CD14-positive monocyte (primary cell): ENCODE measurements at regions not wholly inside any gene's neighbourhood (a gene's known extent, or its start where the extent isn't known, plus 50 kb on each side); places are given as distances from the start of the nearest gene placed in this dataset.

ENCODE experiments used
- DNase-seq, 3 donors: peaks; one replicate each; pipeline ENCODE4 v3.0.0-alpha.2; 2011 to 2022
- H2AFZ ChIP-seq: 2 replicates; pipeline ENCODE4 v1.6.0; 2012; ENCODE audit warnings: mild to moderate bottlenecking, low read depth, low read length, inconsistent platforms; ENCODE audit not compliant: insufficient read depth, poor library complexity, severe bottlenecking
- H3K27ac ChIP-seq, 2 donors: 1 replicate in 1 of 2; 2 replicates in 1 of 2; pipeline ENCODE4 v1.5.1; 2012 to 2013; ENCODE audit warnings: low read length in 2 of 2, control low read depth in 1 of 2, inconsistent platforms in 1 of 2, low read depth in 1 of 2, mild to moderate bottlenecking in 1 of 2
- H3K27me3 ChIP-seq, 2 donors: one replicate each; pipeline versions ENCODE4 v1.6.0 to v1.6.1; 2011 to 2013; ENCODE audit warnings: low read length in 2 of 2; ENCODE audit not compliant: control insufficient read depth in 2 of 2, insufficient read depth in 2 of 2
- H3K36me3 ChIP-seq, 2 donors: replicated peaks in 1 of 2; 1 replicate in 1 of 2; 2 replicates in 1 of 2; pipeline versions ENCODE4 v1.5.1 to v1.6.1; 2012 to 2013; ENCODE audit warnings: low read length in 2 of 2, control low read depth in 1 of 2, inconsistent platforms in 1 of 2, mild to moderate bottlenecking in 1 of 2; ENCODE audit not compliant: insufficient read depth in 2 of 2, control insufficient read depth in 1 of 2
- H3K4me1 ChIP-seq, 2 donors: 1 replicate in 1 of 2; 2 replicates in 1 of 2; pipeline versions ENCODE4 v1.5.1 to v1.6.1; 2012 to 2013; ENCODE audit warnings: low read length in 2 of 2, control low read depth in 1 of 2, inconsistent platforms in 1 of 2, mild to moderate bottlenecking in 1 of 2, moderate library complexity in 1 of 2; ENCODE audit not compliant: insufficient read depth in 2 of 2, control insufficient read depth in 1 of 2
- H3K4me2 ChIP-seq: replicated peaks from 2 replicates; pipeline ENCODE3; 2012; ENCODE audit warnings: low read length, moderate library complexity, mild to moderate bottlenecking; ENCODE audit not compliant: poor library complexity, severe bottlenecking; ENCODE audit errors: extremely low read depth
- H3K4me3 ChIP-seq, 3 experiments: fragments of 200-600 bp in 1 of 3; sonication (generic) in 1 of 3; replicated peaks in 1 of 3; 1 replicate in 2 of 3; 2 replicates in 1 of 3; pipeline ENCODE4 v1.5.1; 2011 to 2013; ENCODE audit warnings: low read length in 3 of 3, mild to moderate bottlenecking in 3 of 3, control low read depth in 2 of 3, low read depth in 2 of 3, inconsistent platforms in 1 of 3, moderate library complexity in 1 of 3
- H3K79me2 ChIP-seq: 2 replicates; pipeline ENCODE4 v1.6.0; 2012; ENCODE audit warnings: mild to moderate bottlenecking, control low read depth, inconsistent platforms, low read length, moderate library complexity; ENCODE audit not compliant: insufficient read depth
- H3K9ac ChIP-seq: 2 replicates; pipeline ENCODE4 v1.6.0; 2017; ENCODE audit warnings: low read length, mild to moderate bottlenecking; ENCODE audit not compliant: insufficient read depth, poor library complexity, severe bottlenecking
- H3K9me3 ChIP-seq, 2 donors: replicated peaks in 1 of 2; 1 replicate in 1 of 2; 2 replicates in 1 of 2; pipeline versions ENCODE4 v1.5.1 to v1.6.1; 2012 to 2013; ENCODE audit warnings: low read length in 2 of 2, control low read depth in 1 of 2; ENCODE audit not compliant: control insufficient read depth in 1 of 2, insufficient read depth in 1 of 2
- H4K20me1 ChIP-seq: 2 replicates; pipeline ENCODE4 v1.6.0; 2012; ENCODE audit warnings: mild to moderate bottlenecking, low read length, control low read depth, moderate library complexity; ENCODE audit not compliant: insufficient read depth
- H3K27ac Mint-ChIP-seq, 7 donors: one replicate each; pipeline ENCODE4 v1.8.0; 2020; ENCODE audit warnings: mild to moderate bottlenecking in 7 of 7, mixed read lengths in 7 of 7, moderate library complexity in 6 of 7, inconsistent platforms in 2 of 7
- H3K27me3 Mint-ChIP-seq, 3 donors: one replicate each; pipeline ENCODE4 v1.8.0; 2021 to 2022; ENCODE audit warnings: low read depth in 3 of 3, mild to moderate bottlenecking in 3 of 3, mixed read lengths in 3 of 3, moderate library complexity in 3 of 3, inconsistent platforms in 1 of 3
- H3K36me3 Mint-ChIP-seq, 2 donors: one replicate each; pipeline ENCODE4 v1.8.0; 2020; ENCODE audit warnings: mixed read lengths in 2 of 2, inconsistent platforms in 1 of 2, mild to moderate bottlenecking in 1 of 2
- H3K4me1 Mint-ChIP-seq: one replicate; pipeline ENCODE4 v1.8.0; 2020; ENCODE audit warnings: mild to moderate bottlenecking, mixed read lengths
- H3K4me3 Mint-ChIP-seq, 2 donors: one replicate each; pipeline ENCODE4 v1.8.0; 2020; ENCODE audit warnings: mild to moderate bottlenecking in 2 of 2, mixed read lengths in 2 of 2, moderate library complexity in 1 of 2
- H3K9me3 Mint-ChIP-seq, 7 donors: one replicate each; pipeline ENCODE4 v1.8.0; 2020 to 2022; ENCODE audit warnings: mixed read lengths in 7 of 7, mild to moderate bottlenecking in 6 of 7, moderate library complexity in 6 of 7, inconsistent platforms in 2 of 7
- CTCF ChIP-seq: fragments of 200-600 bp; IDR thresholded peaks from one replicate; pipeline ENCODE4 v1.8.0; 2022; ENCODE audit warnings: antibody characterized with exemption, mild to moderate bottlenecking
- WGBS: methylation state at CpG from one replicate; pipeline ENCODE4 v1.1.5; 2013; ENCODE audit warnings: missing lambda C conversion rate; ENCODE audit not compliant: insufficient coverage; 5-methylcytosine and 5-hydroxymethylcytosine counted together
- intact Hi-C, 2 donors: fragments of 100-400 bp; cut with micrococcal nuclease; formaldehyde crosslinking; loops; one replicate each; pipeline versions ENCODE4 v1.15.0 to v1.15.1; 2023

GRCh38 chr3:59263152-59263551 is 213.3 kb upstream of the CFAP20DC start:
- Histone ChIP-seq H2AFZ (no peak overlapping the region), H4K20me1 (no peaks in the 10 kb centered on the region), H3K79me2 (no peaks in the 10 kb centered on the region), H3K9me3 (no peaks in the 10 kb centered on the region), H3K27ac (no peak overlapping the region), H3K4me3 (no peak overlapping the region), H3K27me3 (no peaks in the 10 kb centered on the region), H3K4me1 (peaks cover 2 to 8% of the 10 kb centered on the region in 2 donors), H3K9ac (no peak overlapping the region), H3K36me3 (no peaks in the 10 kb centered on the region), H3K4me2 (no peak overlapping the region)
- no peak overlapping the region for H3K27ac Mint-ChIP-seq
- H3K4me3 Mint-ChIP-seq = no peak overlapping the region
- 100% methylated on average over 3 of the region's 3 CpGs for WGBS
- H3K36me3 Mint-ChIP-seq = no peaks in the 10 kb centered on the region
- intact Hi-C loops = no loop called here
- H3K4me1 Mint-ChIP-seq = peaks cover 10% of the 10 kb centered on the region
- TF ChIP-seq CTCF = no peak
- H3K27me3 Mint-ChIP-seq = no peaks in the 10 kb centered on the region
- peaks cover 3 to 7% (median 3%) of the 10 kb centered on the region in 7 donors for H3K9me3 Mint-ChIP-seq
- no peak for DNase-seq

GRCh38 chr3:59262076-59262498 is 212.3 kb upstream of the CFAP20DC start:
- no peaks in the 10 kb centered on the region for H3K36me3 ChIP-seq
- intact Hi-C loops = no loop called here
- H3K27ac ChIP-seq = no peak overlapping the region
- Mint-ChIP-seq H3K4me3 (no peak overlapping the region), H3K36me3 (no peaks in the 10 kb centered on the region), H3K4me1 (peaks cover 8% of the 10 kb centered on the region), H3K27me3 (no peaks in the 10 kb centered on the region), H3K9me3 (peaks cover 3 to 7% (median 4%) of the 10 kb centered on the region in 7 donors), H3K27ac (peak overlapping the region in 2 of 7 donors; percentile 57 to 89)
- no peaks in the 10 kb centered on the region for H3K79me2 ChIP-seq
- H3K4me2 ChIP-seq = no peak overlapping the region
- H3K4me3 ChIP-seq = no peak overlapping the region
- no peak overlapping the region for H3K9ac ChIP-seq
- H4K20me1 ChIP-seq = no peaks in the 10 kb centered on the region
- H3K9me3 ChIP-seq = no peaks in the 10 kb centered on the region
- H3K4me1 ChIP-seq = peaks cover 2 to 6% of the 10 kb centered on the region in 2 donors
- no peak overlapping the region for H2AFZ ChIP-seq
- H3K27me3 ChIP-seq = no peaks in the 10 kb centered on the region
- TF ChIP-seq CTCF = no peak
- DNase-seq = peak in 2 of 3 donors; percentile 32 to 43
- WGBS = no CpG with 5 or more reads among the region's 2 CpGs
